NAMALWA (cell line): ENCODE measurements at regions not wholly inside any gene's neighbourhood (a gene's known extent, or its start where the extent isn't known, plus 50 kb on each side); places are given as distances from the start of the nearest gene placed in this dataset.

Experiments used
- DNase-seq: peaks from one replicate; pipeline ENCODE4 v3.0.0-alpha.2; 2015; ENCODE audit warnings: low spot score

- DNase-seq: no peak
These were observed 326.4 kb downstream of the SLITRK2 start for GRCh38 chrX:146144039-146144438.

- no peak for DNase-seq
These were observed 336.6 kb downstream of the SLITRK2 start for GRCh38 chrX:146154191-146154590.

GRCh38 chrX:146160443-146161203 is 343.0 kb downstream of the SLITRK2 start:
- DNase-seq: no peak

- DNase-seq: no peak
These were observed 356.1 kb downstream of the SLITRK2 start for GRCh38 chrX:146173742-146174141.

GRCh38 chrX:146181858-146182257 is 364.2 kb downstream of the SLITRK2 start:
- DNase-seq: no peak

- no peak for DNase-seq
These were observed 368.9 kb downstream of the SLITRK2 start for GRCh38 chrX:146186540-146186939.

GRCh38 chrX:146189371-146189770 is 371.7 kb downstream of the SLITRK2 start:
- DNase-seq: no peak

GRCh38 chrX:146208821-146209220 is 391.2 kb downstream of the SLITRK2 start:
- DNase-seq: no peak

- DNase-seq: peak; percentile 8
These were observed 406.8 kb downstream of the SLITRK2 start for GRCh38 chrX:146224442-146224841.

GRCh38 chrX:146238173-146238572 is 420.5 kb downstream of the SLITRK2 start:
- DNase-seq: no peak

GRCh38 chrX:146241902-146242301 is 424.3 kb downstream of the SLITRK2 start:
- no peak for DNase-seq

GRCh38 chrX:146243041-146243440 is 425.4 kb downstream of the SLITRK2 start:
- no peak for DNase-seq

GRCh38 chrX:146259207-146259606 is 441.6 kb downstream of the SLITRK2 start:
- DNase-seq: no peak

GRCh38 chrX:146264763-146265375 is 447.2 kb downstream of the SLITRK2 start:
- DNase-seq: no peak

GRCh38 chrX:146278381-146278780 is 460.8 kb downstream of the SLITRK2 start:
- DNase-seq: peak; percentile 9
